EL (cell line): ENCODE measurements at regions not wholly inside any gene's neighbourhood (a gene's known extent, or its start where the extent isn't known, plus 50 kb on each side); places are given as distances from the start of the nearest gene placed in this dataset.

Source experiments
- DNase-seq: peaks from one replicate; pipeline ENCODE4 v3.0.0-alpha.2; 2016

- DNase-seq, result no peak
Measured at GRCh38 chr18:10368456-10369453, 85.7 kb upstream of the APCDD1 start.

- DNase-seq, result no peak
Measured at GRCh38 chr18:10370716-10371115, 83.7 kb upstream of the APCDD1 start.

DNA sequence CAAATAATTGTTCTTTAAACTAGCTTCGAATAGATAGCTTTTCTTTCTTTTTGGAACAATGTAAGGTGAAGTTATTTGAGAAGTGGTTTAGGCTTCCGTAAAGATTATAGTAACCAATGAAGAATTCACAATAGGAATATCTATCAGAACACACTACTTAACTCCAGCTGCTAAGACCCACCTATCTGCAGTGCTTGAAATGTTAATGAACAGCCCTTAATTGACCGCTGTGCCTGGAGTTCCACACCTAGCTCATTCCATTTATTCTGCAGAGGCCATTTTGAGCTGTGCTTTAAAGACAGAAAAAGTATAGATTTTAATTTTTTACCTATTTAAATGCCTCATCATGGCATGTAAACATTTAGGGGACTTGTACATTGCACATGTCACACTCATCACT lies 83.3 kb upstream of the APCDD1 start:
- no peak for DNase-seq

- no peak for DNase-seq
Measured at GRCh38 chr18:10374195-10374594, 80.2 kb upstream of the APCDD1 start.

DNA sequence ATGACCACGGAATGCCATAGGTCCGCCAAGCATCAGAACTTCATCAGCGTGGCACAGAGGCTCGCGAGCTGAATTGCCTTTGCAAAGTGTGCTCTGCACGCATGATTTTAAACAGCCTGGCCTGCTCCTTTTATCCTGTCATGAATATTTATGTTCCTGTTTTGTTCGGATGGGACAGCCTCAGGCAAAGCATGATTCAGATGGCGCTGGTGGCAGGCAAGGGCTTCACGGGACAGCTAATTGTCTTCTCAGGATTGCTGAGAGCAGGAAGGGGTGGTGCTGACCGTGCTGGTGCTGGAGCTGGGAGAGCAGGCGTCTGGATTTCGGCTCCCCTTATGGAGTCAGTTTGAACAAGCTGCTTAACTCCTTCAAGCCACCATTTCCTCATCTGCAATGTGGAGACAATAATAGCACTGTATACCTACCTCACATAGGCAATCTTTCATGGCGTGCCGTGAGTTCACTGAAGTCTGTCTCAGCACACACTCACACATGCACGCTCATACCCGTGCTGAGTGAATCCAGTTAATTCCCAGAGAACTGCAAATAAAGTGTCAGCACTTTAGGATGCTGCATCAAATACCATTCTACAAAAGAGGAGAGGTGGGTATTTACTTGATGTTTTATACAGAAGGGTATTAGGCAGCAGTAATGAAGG lies 79.7 kb upstream of the APCDD1 start:
- DNase-seq, result peak; percentile 85

DNA sequence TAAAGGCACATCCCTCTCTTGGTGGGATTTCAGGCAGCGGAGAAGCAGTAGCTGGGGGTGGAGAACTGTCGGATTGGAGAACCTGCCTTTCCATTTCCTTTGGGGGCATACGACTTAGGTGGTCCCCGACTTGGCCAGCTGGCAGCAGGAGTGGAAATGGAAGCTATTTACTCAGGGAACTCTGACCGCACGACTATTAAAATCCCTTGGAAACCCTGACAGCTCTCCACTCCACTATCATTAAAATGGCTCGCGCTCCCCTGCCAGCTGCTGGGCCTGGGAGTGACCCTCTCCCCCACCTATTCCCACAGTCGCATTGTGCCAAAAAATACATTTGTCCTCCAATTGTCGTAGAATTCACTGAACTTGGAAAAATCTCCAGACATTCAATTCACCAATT lies 77.7 kb upstream of the APCDD1 start:
- no peak for DNase-seq

- peak; percentile 79 for DNase-seq
Measured at GRCh38 chr18:10377956-10378355, 76.5 kb upstream of the APCDD1 start.

DNA sequence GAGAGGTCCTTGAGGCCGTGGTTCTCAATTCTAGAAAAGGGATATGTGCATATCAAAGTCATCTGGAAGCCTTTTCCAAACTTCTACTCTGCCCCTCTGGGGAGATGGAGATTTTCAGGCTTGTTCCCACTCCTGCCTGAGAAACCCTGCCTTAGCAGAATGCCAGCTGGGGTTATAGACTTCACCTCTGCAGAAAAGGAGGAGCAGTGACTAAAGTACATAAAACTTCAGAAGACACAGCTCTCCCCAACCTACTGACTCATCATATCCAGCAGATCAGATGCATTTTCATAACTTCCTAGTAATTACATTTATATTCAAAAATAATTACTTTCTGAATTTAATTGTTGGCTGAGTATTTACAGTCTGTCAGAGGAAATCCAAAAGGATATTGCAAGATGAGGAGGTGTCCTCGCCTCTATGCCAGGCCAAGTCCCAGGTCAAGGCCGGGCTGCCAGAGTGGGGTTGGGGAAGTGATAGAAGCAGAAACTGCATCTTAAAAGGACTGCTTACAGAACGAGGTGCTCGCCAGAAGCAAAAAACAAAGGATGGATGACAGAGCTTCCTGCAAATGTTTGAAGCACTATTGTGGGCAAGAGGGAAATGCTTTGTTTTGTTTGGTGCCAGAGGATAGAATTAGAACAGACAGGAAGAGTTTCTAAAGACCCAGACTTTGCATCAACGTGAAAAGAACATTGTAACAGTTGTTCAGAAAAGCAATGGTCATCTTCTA lies 75.6 kb upstream of the APCDD1 start:
- peak; percentile 86 for DNase-seq

DNA sequence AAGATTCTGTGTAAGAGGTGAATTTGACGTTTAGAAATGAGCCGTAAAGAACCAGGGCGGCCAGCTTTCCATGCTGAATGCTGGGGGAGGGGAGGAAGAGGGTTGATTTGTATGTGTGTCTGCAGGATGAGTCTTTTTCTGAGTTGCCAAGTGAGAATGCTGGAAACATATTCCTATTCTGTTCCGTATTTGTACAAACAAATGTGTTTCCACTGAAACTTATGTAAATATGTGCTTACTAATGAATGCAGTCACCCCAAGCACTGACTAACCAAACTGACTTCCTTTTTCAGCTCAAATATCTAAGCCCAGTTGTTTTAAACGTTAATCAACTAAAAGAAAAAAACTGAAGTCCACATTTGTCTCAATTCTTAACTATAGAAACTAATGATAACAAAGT lies 74.9 kb upstream of the APCDD1 start:
- DNase-seq, result peak; percentile 56

DNA sequence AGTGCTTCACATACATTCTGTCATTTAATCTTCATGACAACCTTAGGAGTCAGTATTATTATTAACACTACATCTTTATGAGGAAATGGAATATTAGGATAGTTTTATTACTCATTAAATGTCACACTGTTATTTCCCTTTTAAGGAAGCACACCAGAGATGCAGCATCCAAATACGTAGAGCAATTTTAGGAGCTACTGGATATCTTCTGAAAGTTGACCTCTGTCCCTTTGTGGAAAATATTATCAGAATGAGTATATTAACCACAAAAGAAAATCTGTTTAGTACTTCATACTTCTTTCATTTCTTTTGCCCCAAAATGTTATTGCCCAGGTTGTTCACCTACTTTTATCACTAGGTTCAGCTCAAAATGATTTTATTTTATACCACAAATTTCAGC lies 72.9 kb upstream of the APCDD1 start:
- peak; percentile 55 for DNase-seq

DNA sequence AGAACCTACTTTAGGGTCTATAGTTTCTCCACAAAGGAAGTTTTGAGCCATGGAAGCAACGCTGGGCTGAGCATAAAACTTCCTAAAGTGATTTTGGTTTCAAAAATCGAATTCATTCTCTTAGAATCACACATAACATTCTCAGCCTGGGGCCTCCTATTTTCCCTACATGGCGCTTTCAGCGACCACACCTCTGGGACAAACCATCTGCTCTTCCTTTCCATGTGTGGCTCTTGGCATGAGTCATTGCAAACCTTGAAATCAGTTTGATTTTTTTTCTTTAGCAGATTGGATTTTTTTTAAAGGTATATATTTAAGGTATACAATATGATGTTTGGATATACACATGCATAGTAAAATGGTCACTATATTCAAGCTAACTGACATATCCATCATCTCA lies 72.5 kb upstream of the APCDD1 start:
- DNase-seq, result peak; percentile 45

DNA sequence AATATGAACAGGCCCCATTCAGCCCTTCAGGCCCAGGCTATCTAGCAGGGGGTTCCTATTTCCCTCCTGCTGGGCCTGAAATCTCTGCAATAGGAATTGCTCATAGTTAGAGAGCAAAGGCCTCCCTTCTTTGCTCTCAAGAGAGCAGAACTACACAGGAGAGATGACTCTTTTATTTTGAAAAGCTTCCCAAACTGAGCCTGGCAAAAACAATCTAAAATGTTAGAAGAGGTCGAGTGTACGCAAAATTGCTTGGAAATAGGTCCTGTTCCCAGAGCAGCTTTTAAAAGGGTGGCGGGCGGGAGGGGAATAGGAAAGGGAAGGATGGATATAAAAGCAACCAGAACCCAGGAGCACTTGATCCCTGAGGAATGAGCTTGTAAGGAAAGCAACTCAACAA lies 68.4 kb upstream of the APCDD1 start:
- no peak for DNase-seq

GRCh38 chr18:10386956-10387355 lies 67.5 kb upstream of the APCDD1 start:
- no peak for DNase-seq

- DNase-seq, result no peak
Measured at GRCh38 chr18:10387399-10387798, 67.0 kb upstream of the APCDD1 start.

DNA sequence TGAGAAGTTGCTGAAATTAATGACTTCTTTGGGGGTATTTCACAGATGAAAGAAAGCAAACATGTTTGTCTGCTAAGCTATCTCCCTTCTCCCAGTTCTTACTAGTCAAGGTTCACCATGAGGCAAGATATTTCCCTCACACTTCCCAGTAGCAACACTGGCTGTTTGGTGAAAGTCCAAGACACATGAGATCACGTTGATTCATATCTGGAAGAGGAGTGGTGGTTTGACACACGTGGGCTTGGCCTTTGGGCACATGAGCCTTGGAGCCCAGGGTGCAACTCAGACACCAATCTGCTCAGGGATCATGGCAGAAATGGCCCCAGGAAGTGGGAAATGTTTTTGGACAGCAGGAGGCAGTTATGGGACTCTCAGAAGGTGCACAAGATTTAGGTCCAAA lies 66.1 kb upstream of the APCDD1 start:
- DNase-seq, result no peak

DNA sequence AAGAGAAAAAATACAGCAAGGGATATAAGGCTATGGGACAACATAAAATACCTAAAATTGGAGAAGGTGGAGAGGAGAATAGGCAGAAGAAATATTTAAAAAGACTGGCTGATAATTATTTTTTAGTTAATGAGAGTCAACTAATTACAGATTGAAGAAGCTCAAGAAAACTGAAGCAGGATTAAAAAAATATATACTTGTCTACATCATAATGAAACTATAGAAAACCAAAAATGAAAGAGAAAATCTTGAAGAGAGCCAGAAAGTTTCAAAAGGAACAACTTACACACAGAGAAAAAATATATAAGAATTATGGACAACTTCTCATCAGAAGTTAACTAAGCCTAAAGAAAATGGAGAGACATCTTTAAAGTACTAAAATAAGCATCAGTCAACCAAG lies 62.9 kb upstream of the APCDD1 start:
- DNase-seq, result no peak

- no peak for DNase-seq
Measured at GRCh38 chr18:10397004-10397403, 57.4 kb upstream of the APCDD1 start.

DNA sequence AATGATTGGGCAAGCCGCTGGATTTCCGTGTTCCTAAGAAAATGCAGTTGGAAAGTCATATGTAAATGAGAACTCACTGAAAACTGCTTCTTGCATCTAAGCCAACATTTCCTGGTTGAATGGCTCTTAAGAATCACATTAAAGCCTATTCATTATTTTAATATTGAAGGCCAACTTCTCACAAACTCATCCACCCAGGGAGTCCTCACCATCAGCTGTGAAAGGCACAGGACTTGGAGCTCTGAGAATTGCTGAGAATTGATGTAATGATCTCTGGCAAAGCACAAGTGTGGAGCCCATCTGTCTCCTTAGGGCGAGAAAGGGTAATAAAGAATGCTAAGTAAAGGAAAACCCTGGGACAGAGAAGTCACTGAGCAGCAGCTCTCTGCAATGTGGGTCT lies 55.9 kb upstream of the APCDD1 start:
- no peak for DNase-seq

DNA sequence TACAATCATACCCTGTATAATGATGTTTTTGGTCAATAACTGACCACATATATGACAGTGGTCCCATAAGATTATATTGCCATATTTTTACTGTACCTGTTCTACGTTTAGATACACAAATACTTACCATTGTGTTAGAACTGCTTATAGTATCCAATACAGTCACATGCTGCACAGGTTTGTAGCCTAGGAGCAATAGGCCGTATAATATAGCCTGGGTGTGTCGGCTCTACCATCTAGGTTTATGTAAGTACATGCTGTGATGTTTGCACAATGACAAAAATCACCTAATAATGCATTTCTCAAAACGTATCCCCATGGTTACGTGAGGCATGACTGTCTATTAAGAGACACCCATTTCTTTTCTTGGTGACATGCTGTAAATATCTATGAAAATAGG lies 55.0 kb upstream of the APCDD1 start:
- no peak for DNase-seq

DNA sequence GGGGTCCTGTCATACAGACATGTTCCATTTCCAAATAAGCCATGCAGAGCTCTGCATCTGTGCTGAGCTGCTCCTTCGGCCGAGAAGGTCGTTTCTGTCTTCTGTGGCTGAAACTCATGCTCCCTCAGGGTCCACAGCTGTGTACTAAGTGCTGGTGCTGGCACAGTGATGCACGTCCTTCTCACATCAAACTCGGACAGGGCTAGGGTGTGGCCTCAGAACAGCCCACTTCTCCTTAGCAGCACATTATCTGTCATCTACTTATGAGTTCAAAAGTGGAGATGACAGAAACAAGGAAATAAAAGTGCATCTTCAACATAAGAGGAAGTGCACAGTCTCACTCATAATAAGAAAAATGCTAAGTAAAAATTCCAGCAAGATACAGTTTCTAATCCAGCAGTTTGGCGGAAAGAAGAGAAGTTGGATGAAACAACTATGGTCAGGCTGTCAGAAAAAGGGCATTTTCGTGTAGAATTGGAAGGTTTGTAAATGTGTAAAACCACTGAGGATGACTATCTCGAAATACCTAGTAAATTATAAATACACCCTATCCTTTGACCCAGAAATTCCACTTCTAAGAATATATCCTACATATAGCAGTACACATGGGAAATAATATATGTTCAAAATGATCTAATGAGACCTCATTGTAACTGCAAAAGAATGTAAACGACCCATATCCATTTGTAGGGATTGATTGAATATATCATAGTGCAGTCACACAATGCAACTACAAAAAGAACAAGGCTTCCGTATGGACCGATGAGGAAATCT lies 53.7 kb upstream of the APCDD1 start:
- no peak for DNase-seq

DNA sequence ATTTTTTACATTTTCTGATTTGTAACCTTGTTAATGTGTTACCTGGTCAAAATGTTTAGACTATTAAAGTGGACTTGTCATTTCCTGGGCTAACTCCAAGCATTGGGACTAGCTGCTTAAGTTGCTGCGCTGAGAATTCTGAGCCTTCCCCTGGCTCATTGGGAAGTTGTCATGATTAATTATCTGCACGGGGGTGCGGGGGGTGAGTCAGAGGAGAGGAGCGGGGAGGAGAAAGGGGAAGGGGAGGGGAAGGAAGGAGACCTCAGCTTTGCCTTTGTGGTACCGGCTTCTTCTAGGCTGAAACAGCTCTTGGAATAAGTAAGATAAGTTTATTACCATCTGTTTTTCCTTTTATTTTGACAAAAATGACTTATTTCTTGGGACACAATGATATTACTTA lies 52.9 kb upstream of the APCDD1 start:
- DNase-seq, result peak; percentile 25

DNA sequence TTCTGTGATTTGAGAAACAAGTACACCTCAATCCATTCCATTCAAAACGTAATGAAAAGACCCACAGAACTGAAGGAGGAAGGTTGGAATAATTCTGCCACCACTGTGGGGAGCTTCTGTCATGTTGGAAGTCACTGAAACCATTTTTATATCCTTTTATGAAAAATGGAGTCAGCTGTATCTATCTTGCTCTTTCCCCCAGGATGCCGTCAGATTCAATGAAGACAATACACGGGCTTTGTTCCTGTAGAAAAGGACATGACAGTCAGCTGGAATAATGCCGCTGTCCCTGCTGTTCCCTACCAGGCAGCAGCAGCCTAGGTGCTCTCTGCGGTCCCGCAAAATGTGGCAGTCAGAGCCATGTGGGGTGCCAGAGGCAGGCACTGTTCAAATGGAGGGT lies 52.5 kb upstream of the APCDD1 start:
- DNase-seq, result no peak
